NCI-H128 (cell line): ENCODE measurements at regions not wholly inside any gene's neighbourhood (a gene's known extent, or its start where the extent isn't known, plus 50 kb on each side); places are given as distances from the start of the nearest gene placed in this dataset.
"Not testable (repeated sequence)": the region's sequence is repeated elsewhere in the genome, so short reads cannot be mapped to it uniquely, and the experiment has no call there.

Experiments used
- DNase-seq: peaks from one replicate; lab custom pipeline; 2025; ENCODE audit not compliant: unreplicated experiment; lab: John Stamatoyannopoulos, UW

DNA sequence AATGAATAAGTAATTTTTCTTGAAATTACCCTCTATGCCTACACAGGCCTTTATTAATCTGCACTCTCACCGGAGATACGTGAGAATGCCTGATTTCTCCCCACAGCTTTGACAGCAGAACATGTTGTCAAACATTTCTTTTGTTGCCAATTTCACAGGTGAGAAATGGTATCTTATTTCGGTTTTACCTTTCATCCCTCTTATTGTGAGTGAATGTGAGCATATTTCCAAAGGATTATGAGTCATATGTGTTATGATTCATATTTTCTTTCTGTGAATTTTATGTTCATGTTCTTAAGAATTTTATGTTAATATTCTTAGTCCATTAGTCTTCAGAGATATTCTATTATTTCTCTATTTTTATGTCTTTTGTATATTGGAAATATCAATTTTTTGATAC lies 965.1 kb downstream of the CCSER2 start:
- no peak for DNase-seq

- no peak for DNase-seq
Measured at GRCh38 chr10:85311613-85312337, 983.4 kb downstream of the CCSER2 start.

DNA sequence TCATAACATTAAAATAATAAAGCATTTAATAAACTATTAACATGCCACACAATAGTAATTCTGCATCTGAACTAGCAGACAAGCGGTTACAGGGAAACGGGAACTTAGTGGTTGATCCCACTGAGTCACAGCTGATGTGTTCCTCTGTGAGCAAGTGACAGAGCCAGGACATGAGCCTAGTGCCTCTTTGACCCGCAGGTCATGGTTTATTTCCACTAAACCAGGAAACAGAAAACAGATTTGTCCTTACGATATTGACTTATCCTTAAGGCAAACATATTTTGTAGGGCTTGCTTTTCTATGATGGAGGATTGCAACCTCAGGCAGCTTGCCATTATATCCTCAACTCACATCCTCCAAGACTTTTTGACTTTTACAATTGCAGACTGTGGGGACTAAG lies 987.3 kb downstream of the CCSER2 start:
- no peak for DNase-seq

DNA sequence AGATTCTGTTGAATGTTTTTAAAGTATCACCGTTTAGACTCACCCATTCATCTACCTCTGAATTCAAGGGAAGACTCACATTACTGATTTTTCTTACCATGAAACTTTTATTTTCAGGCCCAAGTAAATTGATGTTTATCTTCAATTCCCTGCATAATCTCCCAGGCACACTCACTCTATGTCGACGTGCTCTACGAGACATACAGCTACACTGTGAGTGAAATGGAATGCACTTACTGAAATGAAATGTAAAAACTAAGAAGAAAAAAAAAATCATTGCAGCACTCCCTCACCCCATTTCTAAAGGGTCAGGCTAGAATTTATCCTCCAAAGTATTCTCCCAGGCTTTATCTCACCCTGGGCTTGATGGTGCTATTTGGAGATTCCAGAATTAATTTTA lies 987.9 kb downstream of the CCSER2 start:
- DNase-seq: no peak

GRCh38 chr10:85317827-85318226 lies 989.4 kb downstream of the CCSER2 start:
- no peak for DNase-seq

DNA sequence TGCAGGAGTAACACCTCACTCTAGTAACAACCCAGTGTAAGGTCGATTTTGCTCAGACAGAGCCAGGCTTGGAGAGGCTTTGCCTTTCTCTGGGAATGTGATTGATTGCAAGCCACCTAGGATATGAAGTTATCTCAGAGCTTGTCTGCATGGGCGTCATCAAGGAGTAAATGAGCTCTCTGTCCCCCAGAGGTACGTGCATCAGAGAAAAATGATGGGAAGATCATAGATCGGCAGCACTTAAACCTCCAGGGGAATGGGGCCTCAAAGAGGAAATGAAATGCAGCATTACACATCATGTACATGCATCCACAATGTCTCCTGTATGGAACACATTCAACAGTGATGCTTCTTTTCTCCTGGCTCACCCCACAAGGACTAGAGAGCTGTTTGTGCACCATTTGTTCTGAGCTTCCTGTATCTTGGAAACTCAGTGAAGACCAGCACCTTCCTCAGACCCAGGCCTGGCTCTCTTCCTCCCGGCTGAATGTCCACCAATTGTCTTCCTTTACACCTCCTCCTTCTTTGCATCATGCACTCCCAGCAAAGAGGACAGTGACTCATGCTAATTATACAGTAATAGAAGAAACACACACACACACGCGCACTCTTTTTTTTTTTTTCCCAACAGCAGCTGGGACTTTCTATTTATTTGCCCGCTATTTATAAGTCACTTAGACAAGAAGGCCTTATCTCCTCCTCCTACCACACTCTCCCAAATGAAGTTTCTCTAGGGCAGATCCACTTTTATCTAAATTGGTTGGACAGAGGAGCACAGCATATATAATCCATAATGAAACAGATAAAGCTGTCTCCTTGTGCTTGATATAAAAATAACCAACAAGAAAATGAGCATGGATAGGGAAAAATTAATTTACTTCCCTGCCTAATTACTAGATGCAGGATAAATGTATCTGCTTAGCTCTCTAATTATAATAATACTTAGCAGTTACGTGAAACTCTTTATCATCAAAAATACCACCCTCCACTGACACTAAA lies 990.7 kb downstream of the CCSER2 start:
- DNase-seq: no peak

- DNase-seq: no peak
Measured at GRCh38 chr10:85319826-85320225, 991.4 kb downstream of the CCSER2 start.

DNA sequence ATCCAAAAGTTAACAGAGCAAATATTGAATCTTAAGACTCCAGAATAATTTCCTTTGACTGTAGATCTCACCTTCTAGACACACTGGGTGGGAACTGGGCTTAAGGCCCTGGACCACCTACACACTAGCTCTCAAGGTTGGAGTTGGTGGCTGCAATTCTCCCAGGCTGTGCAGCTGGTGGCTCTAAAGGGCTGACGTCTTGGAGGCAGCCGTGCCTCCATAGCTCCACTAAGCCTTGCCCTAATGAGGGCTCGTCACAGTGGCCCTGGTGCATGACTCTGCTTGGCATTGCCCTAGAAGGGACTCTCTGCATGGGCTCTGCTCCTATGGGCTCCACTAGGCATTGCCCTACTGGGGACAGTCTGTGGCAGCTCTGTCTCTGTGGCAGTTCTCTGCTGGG lies 1005.2 kb downstream of the CCSER2 start:
- no peak for DNase-seq

DNA sequence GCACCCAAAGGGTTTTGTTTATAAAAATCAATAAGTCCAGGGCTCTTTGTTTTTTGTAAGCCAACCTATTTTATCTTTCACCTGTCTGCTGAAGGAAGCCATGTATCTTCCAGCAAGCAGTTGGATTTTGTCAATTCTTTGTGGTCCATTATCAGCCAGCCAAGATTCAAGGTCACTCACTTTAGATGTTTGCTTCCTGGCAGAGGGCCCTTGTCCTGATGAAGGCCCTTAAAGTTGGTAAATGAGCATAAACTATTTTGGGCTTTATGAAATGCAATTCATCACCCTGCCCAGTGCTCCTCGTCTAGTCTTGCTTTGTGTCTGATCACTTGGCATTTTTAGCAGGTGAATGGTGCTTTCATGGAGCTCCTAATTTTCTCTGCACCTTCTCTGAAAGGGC lies 1004.2 kb downstream of the GRID1 start:
- no peak for DNase-seq

DNA sequence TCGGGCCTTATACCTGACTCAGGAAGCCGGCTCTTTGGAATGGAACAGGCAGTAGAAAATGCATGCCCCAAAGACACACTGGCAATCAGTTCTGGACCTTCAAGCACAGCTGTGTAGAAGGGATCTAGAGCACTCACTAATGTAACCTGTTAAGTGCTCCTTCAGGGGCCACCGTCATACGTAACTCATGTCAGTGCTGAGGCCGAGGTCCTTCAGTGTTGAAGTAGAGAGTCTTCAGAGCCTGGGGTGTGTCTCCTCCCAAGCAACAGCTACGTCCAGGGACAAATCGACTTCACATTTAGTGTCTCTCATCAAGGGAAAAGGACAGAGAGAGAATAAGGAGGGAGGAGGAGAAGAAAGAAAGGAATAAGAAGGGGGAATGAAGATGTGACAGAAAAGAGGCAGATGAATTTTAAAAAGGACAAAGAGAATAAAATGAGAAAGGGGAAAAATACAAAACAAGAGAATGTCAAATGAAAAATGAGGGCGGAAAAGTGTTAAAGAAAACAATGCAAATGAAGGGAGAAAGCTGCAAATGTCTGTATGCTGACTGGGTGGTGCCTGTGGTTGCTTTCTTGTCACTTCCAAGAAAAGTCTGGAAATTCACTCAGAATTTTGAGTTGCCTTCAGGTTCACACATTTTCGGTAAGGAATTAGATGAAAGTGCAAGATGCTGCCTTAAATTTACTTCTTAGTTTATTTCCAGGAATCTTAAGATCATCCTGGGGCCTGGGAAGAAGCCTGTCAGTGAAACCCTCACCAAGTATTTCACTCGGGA lies 989.4 kb downstream of the GRID1 start:
- DNase-seq: no peak

GRCh38 chr10:85379338-85379737 lies 987.3 kb downstream of the GRID1 start:
- DNase-seq: no peak

GRCh38 chr10:85400981-85401695 lies 965.5 kb downstream of the GRID1 start:
- no peak for DNase-seq

DNA sequence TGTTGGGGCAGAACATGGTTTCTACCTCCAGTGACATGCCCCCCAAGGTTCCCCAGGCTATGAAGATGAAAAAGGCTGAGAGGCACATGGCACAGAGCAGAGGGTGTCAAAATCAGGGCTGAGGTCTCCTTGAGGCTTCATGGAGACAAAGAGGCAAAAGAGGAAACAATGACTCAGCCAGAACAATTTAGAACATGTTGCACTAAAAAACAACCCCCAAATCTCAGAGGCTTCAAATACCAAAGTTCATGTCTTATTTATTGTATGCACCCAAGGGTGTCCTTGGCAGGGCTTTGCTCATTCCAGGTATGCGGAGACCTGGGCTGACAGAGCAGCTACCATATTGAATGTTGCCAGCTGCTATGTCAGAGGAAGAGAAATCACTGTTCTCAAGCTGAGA lies 964.1 kb downstream of the GRID1 start:
- DNase-seq: no peak

DNA sequence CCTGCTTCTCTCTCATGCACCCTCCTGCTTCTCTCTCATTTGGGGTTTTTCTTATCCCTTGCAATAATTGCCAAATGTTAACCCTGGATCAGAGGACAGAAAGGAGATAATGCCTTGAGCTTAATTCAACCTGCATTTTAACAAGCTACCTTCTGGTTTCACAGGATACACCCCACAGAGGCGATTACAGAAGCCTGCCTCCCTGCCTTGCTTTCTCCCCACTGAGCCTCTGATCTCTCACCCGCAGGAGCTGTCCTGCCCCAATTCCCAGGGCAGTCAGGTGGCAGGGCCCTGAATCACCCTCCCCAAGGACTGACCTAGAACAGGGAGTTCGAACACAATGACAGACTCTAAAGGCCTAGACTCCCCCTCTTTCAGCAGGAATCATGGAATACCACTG lies 959.5 kb downstream of the GRID1 start:
- no peak for DNase-seq

GRCh38 chr10:85408388-85408787 lies 958.2 kb downstream of the GRID1 start:
- DNase-seq: no peak

DNA sequence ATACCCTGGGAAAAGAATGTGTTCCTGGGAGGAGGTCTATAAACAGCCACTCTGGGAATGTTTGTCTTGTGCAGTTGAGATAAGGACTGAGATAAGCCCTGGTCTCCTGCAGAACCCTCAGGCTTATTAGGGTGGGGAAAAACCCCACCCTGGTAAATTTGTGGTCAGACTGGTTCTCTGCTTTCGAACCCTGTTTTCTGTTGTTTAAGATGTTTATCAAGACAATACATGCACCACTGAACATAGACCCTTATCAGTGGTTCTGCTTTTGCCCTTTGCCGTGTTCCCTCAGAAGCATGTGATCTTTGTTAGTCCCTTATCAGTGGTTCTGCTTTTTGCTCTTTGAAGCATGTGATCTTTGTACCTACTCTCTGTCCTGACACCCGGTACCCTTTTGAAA lies 956.0 kb downstream of the GRID1 start:
- not testable (repeated sequence) for DNase-seq

DNA sequence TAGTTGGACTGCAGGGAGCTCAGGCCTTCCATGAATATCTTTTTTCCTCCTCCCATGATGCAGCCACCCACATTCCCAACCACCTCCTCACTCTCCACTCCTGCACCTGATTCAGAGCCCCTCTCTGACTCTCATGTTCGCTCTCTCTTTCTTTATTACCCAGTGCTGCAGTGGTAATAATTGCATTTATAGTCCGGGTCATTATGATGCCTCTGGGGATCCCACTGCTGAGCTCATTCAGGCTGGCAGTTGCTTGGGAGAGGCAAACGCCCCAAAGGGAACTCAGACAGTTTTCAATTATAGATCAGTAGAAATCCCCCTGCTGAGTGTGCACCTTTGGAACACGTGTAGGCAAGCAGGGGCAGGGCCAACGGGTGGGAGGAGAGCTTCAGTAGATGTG lies 953.0 kb downstream of the GRID1 start:
- DNase-seq: no peak

- DNase-seq: no peak
Measured at GRCh38 chr10:85420501-85421191, 945.9 kb downstream of the GRID1 start.

GRCh38 chr10:85421421-85421820 lies 945.2 kb downstream of the GRID1 start:
- no peak for DNase-seq

DNA sequence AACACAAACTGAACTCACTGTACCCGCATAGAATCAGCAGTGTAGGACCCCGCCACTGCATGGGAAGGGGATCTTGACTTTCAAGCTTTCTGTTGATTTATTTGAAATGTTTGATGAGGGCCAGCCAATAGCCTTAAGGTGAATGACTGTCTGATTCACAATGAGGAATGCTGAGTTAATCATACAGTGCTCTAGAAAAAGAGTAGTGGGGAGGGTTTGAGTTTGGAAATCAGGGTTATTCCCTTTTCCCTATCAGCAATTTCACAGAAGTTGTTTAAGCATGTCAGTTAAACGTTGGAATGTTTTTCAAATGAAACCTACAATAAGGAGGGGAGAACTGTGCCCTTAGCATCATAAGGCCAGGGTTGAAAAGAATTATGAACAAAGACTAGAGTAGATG lies 937.5 kb downstream of the GRID1 start:
- no peak for DNase-seq
